Right lobe of liver (tissue), 4 donors: ENCODE measurements at regions not wholly inside any gene's neighbourhood (a gene's known extent, or its start where the extent isn't known, plus 50 kb on each side); places are given as distances from the start of the nearest gene placed in this dataset.

Experiments
- CTCF ChIP-seq, 4 donors: fragments of 200-600 bp in 3 of 4; fragments of 450-650 bp in 1 of 4; IDR thresholded peaks; one replicate each; pipeline versions ENCODE4 v1.5.1 to v1.8.0; 2016 to 2022; ENCODE audit warnings: antibody characterized with exemption in 4 of 4, mild to moderate bottlenecking in 2 of 4
- POLR2A ChIP-seq: fragments of 450-650 bp; IDR thresholded peaks from one replicate; pipeline ENCODE4 v1.6.1; 2017; ENCODE audit warnings: antibody characterized with exemption, mild to moderate bottlenecking
- donor health status: DM: no; HTN: no; CAD: no.
- donor health status: DM: no; HTN: no; CAD: no.
- donor health status: DM: no; HTN: yes; CAD: no.

DNA sequence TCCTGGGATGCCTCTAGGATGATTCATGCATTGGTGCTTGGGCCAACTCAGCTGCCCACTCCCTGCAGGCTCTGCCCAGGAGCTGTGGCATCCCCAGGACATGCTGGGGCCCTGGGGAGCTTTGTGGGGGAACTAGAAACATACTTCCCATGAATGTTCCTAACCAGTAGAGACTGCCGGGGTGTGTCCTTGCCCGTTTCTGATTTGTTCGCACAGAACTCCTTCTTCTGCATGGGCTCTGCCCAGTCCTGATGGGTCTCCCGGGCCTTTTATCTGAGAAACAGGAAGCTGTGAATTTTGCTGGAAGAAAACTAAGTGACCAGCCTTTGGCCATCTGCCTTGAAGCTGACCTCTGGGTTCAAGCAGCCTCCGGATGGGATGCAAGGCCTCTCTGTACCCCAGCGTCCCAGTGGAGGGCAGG is 71.6 kb upstream of the RNU6ATAC start:
- TF ChIP-seq CTCF (IDR thresholded peaks at IDR 0.05), result no peak
- no peak for TF ChIP-seq POLR2A
